RWPE2 (cell line): ENCODE measurements at regions not wholly inside any gene's neighbourhood (a gene's known extent, or its start where the extent isn't known, plus 50 kb on each side); places are given as distances from the start of the nearest gene placed in this dataset.
A peak's percentile ranks its signal among the peaks of the same experiment; 100 is the strongest.

Experiments
- ATAC-seq: fragments of 200-7000 bp; cut with Tn5 transposase; 3 replicates; pipeline ENCODE4 v1.9.1; 2021; ENCODE audit warnings: low read depth
- DNase-seq: peaks from one replicate; pipeline ENCODE4 v3.0.0-alpha.2; 2020; ENCODE audit warnings: low spot score
- H3K27ac ChIP-seq: fragments of 450-650 bp; 2 replicates; pipeline ENCODE4 v1.5.1; 2017; ENCODE audit warnings: mild to moderate bottlenecking; ENCODE audit not compliant: poor library complexity, severe bottlenecking
- H3K27me3 ChIP-seq: fragments of 250-450 bp; sonication (Bioruptor Pico); 2 replicates; pipeline ENCODE4 v1.5.1; 2021; ENCODE audit warnings: mild to moderate bottlenecking, moderate library complexity; ENCODE audit not compliant: insufficient read depth, poor library complexity, severe bottlenecking
- H3K36me3 ChIP-seq: fragments of 250-450 bp; sonication (Bioruptor Pico); 2 replicates; pipeline ENCODE4 v1.5.1; 2020; ENCODE audit warnings: low read depth, mild to moderate bottlenecking, moderate library complexity
- H3K4me1 ChIP-seq: fragments of 250-450 bp; sonication (Bioruptor Pico); 2 replicates; pipeline ENCODE4 v1.5.1; 2021; ENCODE audit warnings: mild to moderate bottlenecking, moderate library complexity; ENCODE audit not compliant: insufficient read depth, poor library complexity, severe bottlenecking
- H3K4me3 ChIP-seq: fragments of 250-450 bp; sonication (Bioruptor Pico); 2 replicates; pipeline ENCODE4 v1.5.1; 2021; ENCODE audit warnings: mild to moderate bottlenecking, moderate library complexity; ENCODE audit not compliant: severe bottlenecking
- H3K9me3 ChIP-seq: fragments of 250-450 bp; sonication (Bioruptor Pico); 2 replicates; pipeline ENCODE4 v1.5.1; 2021; ENCODE audit warnings: mild to moderate bottlenecking, moderate library complexity; ENCODE audit not compliant: severe bottlenecking
- TF ChIP-seq, protein P1 (sequence below): fragments of 450-650 bp; IDR thresholded peaks from one replicate; pipeline ENCODE4 v1.5.1; 2017; ENCODE audit warnings: mild to moderate bottlenecking, moderate library complexity; ENCODE audit not compliant: poor library complexity, severe bottlenecking

GRCh38 chr11:88231894-88232482 is 56.7 kb upstream of the RAB38 start:
- H3K4me3 ChIP-seq, result no peak overlapping the region
- no peaks in the 10 kb centered on the region for H3K36me3 ChIP-seq
- DNase-seq (no peak), ATAC-seq (peak; percentile 67; the same call in 2 of the 3 replicates)
- TF ChIP-seq, protein P1, sequence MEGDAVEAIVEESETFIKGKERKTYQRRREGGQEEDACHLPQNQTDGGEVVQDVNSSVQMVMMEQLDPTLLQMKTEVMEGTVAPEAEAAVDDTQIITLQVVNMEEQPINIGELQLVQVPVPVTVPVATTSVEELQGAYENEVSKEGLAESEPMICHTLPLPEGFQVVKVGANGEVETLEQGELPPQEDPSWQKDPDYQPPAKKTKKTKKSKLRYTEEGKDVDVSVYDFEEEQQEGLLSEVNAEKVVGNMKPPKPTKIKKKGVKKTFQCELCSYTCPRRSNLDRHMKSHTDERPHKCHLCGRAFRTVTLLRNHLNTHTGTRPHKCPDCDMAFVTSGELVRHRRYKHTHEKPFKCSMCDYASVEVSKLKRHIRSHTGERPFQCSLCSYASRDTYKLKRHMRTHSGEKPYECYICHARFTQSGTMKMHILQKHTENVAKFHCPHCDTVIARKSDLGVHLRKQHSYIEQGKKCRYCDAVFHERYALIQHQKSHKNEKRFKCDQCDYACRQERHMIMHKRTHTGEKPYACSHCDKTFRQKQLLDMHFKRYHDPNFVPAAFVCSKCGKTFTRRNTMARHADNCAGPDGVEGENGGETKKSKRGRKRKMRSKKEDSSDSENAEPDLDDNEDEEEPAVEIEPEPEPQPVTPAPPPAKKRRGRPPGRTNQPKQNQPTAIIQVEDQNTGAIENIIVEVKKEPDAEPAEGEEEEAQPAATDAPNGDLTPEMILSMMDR, result peak; percentile 67
- H3K4me1 ChIP-seq, result no peaks in the 10 kb centered on the region
- no peak overlapping the region for H3K27ac ChIP-seq
- peaks cover 1% of the 10 kb centered on the region for H3K9me3 ChIP-seq
- H3K27me3 ChIP-seq, result no peaks in the 10 kb centered on the region

DNA sequence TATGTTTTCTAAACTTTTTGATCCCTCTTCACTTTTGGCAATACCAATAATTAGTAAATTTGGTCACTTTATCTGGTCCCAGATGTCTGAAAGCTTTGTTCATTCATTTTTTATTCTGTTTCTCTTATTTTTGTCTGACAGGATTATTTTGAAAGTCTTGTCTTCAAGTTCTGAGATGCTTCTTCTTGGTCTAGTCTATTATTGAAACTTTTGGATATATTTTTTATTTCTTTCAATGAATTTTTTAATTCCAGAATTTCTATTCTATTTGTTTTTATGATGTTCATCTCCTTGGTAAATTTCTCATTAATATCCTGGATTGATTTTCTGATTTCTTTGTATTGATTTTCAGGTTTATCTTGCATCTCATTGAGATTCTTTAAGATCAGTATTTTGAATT is 54.1 kb upstream of the RAB38 start:
- ATAC-seq, result no peak
- Histone ChIP-seq H3K4me1 (no peaks in the 10 kb centered on the region), H3K9me3 (peaks cover 5% of the 10 kb centered on the region)

More for the DNA sequence above, 54.1 kb upstream of the RAB38 start:
- Histone ChIP-seq H3K27me3 (no peaks in the 10 kb centered on the region), H3K27ac (no peak overlapping the region), H3K36me3 (no peaks in the 10 kb centered on the region), H3K4me3 (no peak overlapping the region)
- TF ChIP-seq, protein P1, result no peak
- DNase-seq, result no peak
